ENCODE measurements at regions not wholly inside any gene's neighbourhood (a gene's known extent, or its start where the extent isn't known, plus 50 kb on each side); places are given as distances from the start of the nearest gene placed in this dataset.

GRCh38 chrX:141301017-141301416, 58.7 kb upstream of the SPANXC start:
- in situ Hi-C loops (cut with HindIII; ENCODE audit: low pct_unique_long_range_greater_than_20kb, low sequenced_read_pairs): no loop called here
- no peak for DNase-seq (ENCODE audit: low read depth, low spot score)

Small RNAs in the stretch of these regions (small RNA-seq; reads per million reads assigned to genes)
- 0 reads per million in 2 experiments for gene AC234779.1

Measured in SK-MEL-5 (cell line).